Body of pancreas (tissue), 4 donors: ENCODE measurements at regions not wholly inside any gene's neighbourhood (a gene's known extent, or its start where the extent isn't known, plus 50 kb on each side); places are given as distances from the start of the nearest gene placed in this dataset.

Experiments
- CTCF ChIP-seq, 7 experiments: fragments of 450-650 bp in 4 of 7; fragments of 200-600 bp in 3 of 7; sonication (generic) in 3 of 7; IDR thresholded peaks; one replicate each; pipeline ENCODE4 v1.5.1; 2016 to 2019; ENCODE audit warnings: antibody characterized with exemption in 7 of 7
- POLR2A ChIP-seq, 3 donors: fragments of 450-650 bp; IDR thresholded peaks; one replicate each; pipeline ENCODE4 v1.6.1; 2016; ENCODE audit warnings: antibody characterized with exemption in 3 of 3, mild to moderate bottlenecking in 2 of 3

GRCh38 chr1:82880506-82880905 is 1079.8 kb downstream of the ADGRL2 start:
- TF ChIP-seq POLR2A (IDR thresholded peaks at IDR 0.05) (no peak), CTCF (IDR thresholded peaks at IDR 0.05) (no peak)
